ENCODE measurements at regions not wholly inside any gene's neighbourhood (a gene's known extent, or its start where the extent isn't known, plus 50 kb on each side); places are given as distances from the start of the nearest gene placed in this dataset.
"Not testable (repeated sequence)": the region's sequence is repeated elsewhere in the genome, so short reads cannot be mapped to it uniquely, and the experiment has no call there.

DNA sequence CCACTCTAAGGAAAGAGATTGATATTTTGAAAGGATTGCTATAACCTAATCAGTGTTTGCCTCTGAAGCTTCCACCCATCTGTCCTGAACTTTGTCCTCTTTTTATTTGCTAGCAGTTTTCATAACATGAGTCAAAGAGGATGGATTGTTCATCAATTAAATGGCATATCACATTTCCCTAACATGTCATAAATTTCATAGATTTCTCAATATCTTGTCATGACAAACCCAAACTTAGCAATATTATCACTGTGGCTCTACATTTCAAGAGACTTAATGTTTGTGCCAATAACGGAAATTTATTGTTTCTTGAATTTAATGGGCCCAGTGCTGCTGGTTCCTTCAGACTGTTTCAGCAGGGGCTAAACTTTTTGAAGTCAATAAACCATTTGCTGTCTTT is 330.3 kb downstream of the CAAP1 start:
- DNase-seq: no peak

DNA sequence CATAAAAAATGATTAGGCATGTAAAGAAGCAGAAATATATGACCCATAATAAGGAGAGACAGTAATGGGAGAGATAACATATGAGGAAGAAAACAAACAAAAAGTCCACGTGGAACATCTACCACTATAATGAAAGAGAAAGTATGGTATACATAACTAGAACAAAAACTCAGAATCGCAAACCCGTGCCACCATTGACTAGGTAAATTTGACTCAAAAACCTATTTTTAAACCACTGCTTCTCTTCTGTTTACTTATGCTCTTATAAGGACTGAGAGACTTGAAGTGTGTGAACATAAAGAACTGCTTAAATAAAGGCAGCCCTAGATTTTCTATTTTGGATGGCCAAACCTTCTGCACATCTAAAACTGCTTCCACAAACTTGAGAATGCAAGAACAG is 330.7 kb downstream of the CAAP1 start:
- peak; percentile 5 for DNase-seq

DNA sequence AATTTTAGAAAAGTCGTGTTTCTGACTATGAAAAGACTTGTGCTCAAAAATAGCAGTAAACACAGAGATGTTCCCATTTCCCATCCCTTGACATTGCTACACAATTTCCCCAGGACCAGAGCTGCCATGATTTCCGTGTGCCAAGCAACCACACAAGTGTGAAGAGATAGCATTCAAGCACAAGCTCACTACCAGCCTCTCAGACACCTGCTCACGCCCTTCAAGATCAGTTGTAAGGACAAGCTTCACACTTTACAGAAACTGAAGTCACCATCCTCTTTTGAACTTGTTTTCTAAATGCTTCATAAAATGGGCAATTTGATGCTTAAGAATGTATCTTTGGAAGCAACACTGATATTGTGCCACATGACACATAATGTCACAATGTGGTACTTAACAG is 333.1 kb downstream of the CAAP1 start:
- no peak for DNase-seq

DNA sequence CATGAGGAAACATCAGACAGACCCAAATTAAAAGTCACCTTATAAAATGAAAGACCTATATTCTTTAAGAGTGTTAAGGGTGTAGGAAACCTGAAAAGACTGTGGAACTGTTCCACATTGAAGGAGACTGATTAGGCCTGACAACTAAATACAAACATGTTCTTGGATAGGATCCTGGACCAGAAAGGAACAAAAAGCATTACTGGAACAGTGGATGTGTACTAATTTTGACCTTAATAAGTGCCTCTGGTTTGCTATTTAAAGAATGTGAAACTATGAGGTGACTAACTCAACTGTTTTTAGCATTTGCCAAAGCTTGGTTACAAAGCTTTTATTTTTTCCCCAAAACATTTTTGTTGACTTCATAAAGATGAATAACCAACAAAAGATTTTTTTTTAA is 340.6 kb downstream of the CAAP1 start:
- no peak for DNase-seq

DNA sequence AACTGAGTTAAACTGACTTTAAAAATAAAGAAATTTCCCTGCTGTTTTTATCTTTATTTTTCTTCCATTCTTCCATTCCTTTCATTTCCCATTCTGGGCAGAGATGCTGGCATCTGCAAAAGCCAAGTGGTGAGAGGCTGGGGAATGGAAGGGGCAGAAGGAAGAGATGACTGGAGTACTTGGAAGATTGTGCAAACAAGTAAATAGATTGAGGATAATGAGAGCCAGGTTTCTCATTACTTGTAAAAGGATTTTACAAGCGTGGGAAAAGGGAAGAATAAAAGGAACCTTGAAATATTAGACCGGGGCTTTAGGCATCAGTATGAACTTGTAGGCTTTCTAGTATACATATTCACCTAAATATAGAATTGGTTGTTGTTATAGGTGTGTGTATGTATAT is 341.2 kb downstream of the CAAP1 start:
- no peak for DNase-seq

DNA sequence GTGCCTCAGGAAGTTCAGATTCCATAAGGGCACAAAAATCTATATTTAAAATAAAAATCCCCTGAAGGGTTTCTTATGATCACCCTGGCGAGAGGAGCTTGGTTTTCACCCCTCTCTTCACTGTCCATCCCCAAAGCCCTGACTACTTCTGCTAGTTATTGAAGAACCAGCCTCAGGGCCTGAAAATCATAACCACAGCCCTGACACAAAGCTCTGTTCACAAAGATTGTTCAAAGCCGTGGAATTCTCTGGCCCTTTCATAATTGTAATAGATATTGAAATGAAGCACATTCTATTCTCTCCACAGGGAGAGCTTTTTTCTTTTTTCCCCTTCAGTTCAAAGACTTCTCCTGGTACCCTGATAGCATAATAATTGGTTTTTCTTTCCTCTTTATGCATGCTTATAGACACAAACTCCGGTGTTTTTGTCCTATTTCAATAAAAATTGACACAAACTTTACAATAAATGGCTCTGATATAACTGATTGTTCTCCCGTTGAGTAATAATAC is 343.8 kb downstream of the CAAP1 start:
- DNase-seq: no peak

DNA sequence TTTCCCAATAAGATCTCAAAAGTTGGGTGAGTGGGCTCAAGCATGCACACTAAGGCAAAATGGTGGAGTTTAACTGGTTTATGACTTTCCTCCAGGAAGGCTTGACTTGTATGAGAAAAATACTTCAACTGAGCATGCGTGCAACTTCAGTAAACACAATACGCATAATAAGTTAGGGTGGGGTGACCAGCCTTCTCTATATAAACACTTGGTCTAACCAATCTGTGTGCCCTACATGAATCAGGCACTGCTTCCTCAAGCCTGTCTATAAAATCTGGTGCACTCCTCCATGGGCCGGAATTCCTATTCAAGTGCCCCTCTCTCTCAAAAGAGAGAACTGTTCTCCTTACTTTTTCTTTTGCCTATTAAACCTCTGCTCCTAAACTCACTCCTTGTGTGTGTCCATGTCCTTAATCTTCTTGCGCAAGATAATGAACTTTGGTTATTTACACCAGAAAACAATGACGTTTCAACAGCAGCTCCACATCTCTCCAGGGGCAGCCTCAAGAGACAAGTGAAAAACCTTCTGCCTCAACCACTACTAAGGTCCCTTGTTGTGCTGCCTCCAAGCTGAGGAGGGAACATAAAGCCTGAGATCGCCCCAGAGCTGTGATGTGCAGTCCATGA is 352.6 kb downstream of the CAAP1 start:
- DNase-seq: no peak

DNA sequence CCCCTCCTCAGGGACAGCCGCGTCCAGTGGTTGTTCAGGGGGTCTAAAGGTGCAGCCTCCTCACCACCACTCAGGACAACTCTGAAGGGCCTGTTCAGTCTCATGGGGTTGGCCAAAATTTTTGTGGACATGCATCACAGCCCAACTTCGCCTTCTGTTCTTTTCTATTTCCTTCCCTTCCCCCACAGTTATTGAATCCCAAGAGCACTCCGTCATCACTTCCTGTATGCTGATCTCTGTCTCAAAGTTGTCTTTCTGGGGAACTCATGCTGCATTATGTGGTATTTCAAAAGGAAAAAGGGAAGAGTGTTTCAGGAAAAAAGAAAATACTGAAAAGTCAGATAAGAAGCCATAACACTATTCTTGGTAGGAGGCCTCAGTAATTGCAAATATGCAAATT is 355.4 kb downstream of the CAAP1 start:
- no peak for DNase-seq

DNA sequence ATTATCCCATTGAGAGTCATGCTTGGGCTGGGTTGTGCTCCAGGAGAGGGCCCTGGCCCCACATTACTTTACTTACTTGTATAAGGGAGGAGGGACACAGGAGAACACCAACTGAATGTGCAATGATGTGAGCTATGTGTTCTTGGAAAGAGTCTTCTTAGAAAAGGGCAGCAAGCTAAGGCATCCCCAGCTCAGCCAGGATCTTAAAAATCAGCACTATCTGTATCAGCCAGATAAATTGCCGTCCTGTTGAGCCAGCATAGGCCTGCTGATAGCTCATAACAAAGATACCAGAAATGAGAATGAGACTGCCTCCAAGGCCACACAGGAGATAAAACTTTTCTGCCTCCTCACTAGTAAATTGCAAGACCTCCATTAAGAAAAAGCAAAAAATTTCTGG is 357.5 kb downstream of the CAAP1 start:
- DNase-seq: no peak

DNA sequence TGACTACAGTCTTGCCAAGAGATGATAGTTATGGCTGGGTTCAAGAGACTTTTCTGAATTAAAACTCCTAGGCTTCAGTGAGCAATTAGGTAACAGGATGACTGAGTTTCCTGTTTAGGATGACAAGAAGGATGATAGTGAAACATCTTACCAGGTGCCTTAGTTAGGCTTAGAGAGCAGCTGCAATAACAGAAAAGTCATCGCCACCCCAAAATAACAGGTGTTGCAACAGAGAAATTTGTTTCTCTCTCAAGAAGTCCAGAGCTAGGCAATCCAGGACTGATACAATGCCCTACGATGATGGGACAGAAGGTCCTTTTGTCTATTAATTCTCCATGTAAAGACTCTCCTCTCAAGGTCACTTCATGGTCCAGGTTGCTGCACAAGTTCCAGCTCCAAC is 361.8 kb downstream of the CAAP1 start:
- no peak for DNase-seq

DNA sequence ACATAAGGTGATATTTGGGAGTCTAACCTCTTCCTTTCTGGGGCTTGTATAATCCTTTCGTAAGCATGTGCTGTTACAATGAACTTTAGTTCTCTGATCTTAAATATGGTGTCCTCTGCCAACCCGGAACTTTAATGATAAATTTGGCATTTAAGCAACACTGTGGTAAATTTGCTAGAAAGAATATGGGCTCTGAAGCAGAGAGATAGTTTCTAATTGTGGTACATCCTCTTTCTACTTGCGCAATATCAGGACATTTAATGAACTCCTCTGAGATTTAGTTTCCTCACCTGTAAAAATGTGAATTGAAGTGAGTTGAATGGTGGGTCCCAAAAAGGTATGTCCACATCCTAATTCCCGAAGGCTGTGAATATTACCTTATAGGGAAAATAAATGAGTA is 364.7 kb downstream of the CAAP1 start:
- no peak for DNase-seq

DNA sequence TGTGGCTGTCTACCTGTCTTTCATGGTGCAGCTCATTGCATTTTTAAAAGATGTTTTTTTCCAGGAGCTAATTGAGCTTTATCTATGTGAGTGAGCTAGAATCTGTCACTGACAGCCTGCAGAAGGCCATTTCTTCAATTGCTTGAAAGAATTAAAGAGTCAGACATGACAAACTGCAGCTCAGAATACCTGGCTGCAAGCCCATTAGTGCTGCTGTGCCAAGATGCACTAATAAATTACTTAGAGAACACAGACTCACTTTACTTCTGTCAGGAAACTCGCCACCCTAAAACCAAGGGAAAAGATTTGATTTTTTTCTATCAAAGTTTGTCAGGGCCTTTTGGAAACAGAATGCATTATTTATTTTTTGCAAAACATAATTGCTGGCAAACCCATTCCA is 368.3 kb downstream of the CAAP1 start:
- DNase-seq: no peak

DNA sequence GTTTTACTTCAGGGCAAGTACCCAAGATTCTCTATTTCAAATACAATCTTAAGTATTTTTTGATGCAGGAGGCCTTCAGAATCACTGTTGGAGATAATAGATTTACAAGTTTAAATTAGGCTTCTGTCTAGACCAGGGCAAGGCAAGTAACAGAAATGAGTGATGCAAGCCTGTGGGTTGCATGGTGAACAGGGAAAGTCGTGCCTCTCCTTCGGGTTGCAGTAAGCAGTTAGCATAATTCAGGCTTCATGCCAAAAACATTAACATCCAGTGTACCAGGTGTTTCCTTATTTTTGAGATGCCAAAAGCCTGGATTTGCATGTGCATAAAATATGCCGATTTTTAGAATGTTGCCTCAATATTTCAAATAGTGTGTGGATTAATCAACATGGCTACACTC is 369.0 kb downstream of the CAAP1 start:
- DNase-seq: peak; percentile 10

DNA sequence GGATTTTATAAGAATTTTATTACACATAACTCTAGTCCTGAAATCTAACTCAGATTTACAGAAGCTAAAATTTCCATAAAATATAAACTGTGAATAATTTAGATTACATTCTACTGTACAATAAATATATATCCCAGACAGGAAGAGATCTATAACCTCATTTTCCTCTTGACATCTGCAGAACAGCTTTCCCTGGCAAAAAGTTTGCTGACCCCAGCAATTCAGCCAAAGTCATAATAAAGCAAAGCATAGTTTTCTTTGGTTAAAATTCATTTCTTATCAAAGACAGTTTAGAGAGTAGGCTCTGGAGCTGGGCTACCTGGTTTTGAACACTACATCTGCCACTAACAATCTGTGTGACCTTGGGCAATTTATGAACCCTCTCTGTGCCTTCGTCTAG is 372.5 kb downstream of the CAAP1 start:
- no peak for DNase-seq

DNA sequence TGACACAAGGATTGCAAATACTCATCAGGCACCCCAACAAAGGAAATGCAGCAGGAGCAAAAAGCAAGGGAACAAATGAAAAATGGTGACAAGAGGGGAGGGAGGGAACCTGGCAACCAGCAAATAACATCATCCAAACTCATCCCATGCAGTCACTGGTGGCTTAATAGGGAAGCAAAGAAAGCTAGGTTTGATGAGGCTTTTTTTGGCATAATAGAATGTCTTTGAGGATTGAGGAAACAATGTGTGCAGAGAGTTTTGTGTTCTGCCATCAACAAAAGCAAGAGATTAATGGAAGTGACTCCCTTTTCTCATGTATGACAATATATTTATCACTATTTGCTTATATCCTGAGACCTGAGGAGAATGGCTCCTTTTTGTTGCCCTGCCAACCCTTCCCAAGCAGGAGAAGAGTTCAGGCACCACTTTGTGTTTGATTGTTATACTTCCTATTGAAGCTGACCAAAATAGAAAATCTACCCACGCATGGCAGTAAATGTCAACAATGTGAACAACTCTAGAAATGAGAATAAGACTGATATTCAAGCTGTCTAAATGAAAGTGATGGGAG is 375.7 kb downstream of the CAAP1 start:
- DNase-seq: no peak

DNA sequence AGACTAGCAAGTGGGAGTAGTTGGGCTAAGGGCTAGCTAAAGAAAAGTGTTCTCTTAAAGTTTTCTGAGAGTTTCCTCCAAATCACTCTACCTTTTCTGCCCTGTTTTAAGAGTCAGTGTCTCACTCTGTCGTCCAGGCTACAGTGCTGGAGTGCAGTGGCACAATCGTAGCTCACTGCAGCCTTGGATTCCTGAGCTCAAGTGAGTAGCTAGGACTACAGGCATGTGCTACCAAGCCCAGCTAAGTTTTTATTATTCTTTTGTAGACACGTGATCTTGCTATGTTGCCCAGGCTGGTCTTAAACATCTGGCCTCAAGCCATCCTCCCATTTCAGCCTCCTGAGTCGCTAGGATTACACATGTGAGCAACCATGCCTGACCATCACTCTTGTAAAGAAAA is 378.9 kb downstream of the CAAP1 start:
- no peak for DNase-seq

DNA sequence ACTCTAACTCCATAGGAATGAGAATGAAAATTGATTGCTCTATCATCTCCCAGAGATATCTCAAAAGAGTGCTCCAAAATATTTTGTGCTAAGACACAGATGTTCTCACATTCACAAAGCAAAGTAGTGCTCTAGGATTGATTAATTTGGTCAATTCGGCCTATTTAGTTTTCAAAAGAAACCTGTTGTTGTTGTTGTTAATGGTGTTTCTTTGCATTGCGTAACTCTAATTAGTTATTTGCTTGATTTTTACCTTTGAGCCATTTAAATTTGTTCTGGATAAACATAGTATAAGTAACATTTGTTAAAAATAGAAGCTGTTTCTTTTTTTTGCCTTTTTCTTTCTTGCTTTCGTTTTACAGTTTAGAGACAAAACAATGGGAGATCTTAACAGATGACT is 382.5 kb downstream of the CAAP1 start:
- DNase-seq: no peak

DNA sequence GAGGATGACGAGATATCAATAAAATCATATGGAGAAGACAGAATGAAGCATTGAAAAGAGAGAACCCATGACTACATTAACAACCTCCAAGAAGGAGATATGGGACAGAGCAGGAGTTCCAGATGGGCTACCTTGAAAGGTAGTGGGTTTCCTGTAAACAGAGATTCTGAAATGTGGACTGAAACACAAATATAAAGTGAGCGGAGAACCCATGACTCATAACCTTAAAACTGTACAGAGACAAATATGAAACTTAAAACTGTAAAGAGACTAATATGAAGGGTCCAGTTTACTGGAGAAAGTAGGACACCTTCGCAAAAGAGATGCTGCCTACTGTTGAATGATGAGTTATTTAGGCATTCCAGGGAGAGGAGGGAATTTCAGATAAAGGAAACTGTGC is 383.7 kb downstream of the CAAP1 start:
- no peak for DNase-seq

DNA sequence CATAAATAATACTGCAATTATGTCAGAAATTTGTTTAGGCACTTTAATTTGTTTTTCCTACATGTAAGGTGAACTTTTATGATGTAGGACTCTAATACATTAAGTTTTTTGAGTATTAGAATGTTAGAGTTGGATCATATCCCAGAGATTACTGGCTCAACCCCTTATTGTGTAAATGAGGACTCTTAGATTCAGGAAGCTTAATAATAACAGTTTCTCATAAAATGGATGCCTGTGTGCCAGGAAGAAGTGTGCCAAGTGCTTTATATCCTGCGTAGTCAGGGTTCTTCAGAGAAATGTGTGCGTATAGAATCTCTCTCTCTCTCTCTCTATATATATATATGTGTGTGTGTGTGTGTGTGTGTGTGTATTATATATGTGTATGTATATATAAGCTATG is 388.5 kb downstream of the CAAP1 start:
- DNase-seq: no peak

DNA sequence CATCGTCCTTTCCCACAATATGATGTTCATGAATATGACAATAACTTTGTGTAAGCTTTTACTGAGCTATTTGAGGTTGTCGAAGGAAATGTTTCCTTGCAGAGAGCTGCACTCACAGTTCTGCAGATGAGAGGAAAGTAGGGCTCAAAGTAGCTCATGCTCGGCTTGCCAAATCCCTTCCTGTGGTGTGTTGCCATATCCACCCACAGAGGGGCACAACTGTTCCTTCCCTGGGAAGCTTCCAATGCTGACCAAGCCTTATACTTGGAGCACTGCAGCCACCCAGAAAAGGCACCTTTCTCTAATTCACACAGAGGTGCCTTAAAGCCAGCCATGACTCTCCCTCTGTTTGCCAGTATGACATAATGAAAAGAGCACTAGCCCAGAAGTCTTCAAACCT is 390.3 kb downstream of the CAAP1 start:
- peak; percentile 3 for DNase-seq

DNA sequence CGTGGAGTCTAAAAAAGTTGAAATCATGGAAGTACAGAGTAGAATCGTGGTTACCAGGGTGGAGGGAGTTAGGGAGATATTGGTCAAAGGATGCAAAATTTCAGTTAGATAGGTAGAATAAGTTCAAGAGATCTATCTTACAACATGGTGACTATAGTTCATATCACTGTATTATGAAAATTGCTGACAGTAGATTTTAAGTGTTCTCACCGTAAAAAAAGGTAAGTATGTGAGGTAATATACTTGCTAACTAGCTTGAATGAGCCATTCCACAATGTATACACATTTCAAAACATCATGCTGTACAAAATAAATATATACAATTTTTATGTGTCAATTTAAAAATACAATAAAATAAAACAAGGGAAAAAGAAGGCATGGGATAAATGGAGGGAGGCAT is 392.1 kb downstream of the CAAP1 start:
- no peak for DNase-seq

DNA sequence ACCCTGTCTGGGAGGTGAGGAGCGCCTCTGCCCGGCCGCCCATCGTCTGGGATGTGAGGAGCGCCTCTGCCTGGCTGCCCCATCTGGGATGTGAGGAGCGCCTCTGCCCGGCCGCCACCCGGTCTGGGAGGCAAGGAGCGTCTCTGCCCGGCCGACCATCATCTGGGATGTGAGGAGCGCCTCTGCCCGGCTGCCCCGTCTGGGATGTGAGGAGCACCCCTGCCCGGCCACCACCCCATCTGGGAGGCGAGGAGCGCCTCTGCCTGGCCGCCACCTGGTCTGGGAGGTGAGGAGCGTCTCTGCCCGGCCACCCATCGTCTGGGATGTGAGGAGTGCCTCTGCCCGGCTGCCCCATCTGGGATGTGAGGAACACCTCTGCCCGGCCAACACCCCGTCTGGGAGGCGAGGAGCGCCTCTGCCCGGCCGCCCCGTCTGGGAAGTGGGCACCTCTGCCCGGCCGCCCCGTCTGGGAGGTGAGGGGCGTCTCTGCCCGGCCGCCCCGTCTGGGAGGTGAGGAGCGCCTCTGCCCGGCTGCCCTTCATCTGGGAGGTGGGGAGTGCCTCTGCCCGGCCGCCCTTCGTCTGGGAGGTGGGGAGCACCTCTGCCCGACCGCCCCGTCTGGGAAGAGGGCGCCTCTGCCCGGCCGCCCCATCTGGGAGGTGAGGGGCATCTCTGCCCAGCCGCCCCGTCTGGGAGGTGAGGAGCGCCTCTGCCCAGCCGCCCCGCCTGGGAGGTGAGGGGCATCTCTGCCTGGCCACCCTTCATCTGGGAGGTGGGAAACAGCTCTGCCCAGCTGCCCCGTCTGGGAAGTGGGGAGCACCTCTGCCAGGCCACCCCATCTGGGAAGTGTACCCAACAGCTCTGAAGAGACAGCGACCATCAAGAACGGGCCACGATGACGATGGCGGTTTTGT is 399.7 kb downstream of the CAAP1 start:
- not testable (repeated sequence) for DNase-seq

DNA sequence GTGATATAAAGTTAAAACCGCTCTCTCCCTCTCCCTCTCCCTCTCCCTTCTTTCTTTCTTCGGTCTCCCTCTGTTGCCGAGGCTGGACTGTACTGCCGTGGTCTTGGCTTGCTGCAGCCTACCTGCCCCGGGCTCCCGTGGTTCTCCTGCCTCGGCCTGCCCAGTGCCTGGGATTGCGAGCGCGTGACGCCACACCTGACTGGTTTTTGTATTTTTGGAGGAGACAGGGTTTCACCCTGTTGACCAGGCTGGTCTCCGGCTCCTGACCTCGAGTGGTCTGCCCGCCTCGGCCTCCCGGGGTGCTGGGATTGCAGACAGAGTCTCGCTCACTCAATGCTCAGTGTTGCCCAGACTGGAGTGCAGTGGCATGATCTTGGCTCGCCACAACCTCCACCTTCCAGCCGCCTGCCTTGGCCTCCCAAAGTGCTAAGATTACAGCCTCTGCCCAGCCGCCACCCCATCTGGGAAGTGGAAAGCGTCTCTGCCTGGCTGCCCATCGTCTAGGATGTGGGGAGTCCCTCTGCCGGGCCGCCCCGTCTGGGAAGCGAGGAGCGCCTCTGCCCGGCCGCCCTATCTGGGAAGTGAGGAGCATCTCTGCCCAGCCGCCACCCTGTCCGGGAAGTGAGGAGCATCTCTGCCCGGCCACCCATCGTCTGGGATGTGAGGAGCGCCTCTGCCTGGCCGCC is 400.5 kb downstream of the CAAP1 start:
- DNase-seq: not testable (repeated sequence)

DNA sequence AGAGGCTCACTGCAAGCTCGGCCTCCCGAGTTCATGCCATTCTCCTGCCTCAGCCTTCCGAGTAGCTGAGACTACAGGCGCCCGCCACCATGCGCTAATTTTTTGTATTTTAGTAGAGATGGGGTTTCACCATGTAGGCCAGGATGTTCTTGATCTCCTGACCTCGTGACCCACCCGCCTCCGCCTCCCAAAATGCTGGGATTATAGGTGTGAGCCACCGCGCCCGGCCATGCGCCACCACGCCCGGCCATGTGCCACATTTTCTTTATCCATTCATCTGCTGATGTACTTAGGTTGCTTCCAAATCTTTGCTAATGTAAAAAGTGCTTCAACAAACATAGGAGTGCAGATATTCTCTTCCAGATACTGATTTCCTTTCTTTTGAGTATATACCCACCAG is 408.6 kb downstream of the CAAP1 start:
- DNase-seq: no peak

Measured in RPMI8226 (cell line).